Heart left ventricle (tissue), 16 donors: ENCODE measurements at regions not wholly inside any gene's neighbourhood (a gene's known extent, or its start where the extent isn't known, plus 50 kb on each side); places are given as distances from the start of the nearest gene placed in this dataset.

Experiments
- ATAC-seq, 4 donors: fragments of 200-7000 bp; cut with Tn5 transposase; one replicate each; pipeline ENCODE4 v1.9.1; 2020 to 2022; ENCODE audit warnings: moderate library complexity in 4 of 4, mild to moderate bottlenecking in 3 of 4, moderate number of reproducible peaks in 1 of 4
- DNase-seq, 5 donors: peaks; one replicate each; pipeline ENCODE4 v3.0.0-alpha.2; 2020
- H3K27ac ChIP-seq, 12 donors: fragments of 200-600 bp; sonication (generic) in 4 of 12; one replicate each; pipeline versions ENCODE4 v1.5.0 to v1.8.0; 2016 to 2022; ENCODE audit warnings: mild to moderate bottlenecking in 2 of 12
- H3K27me3 ChIP-seq, 9 donors: fragments of 200-600 bp; sonication (generic) in 2 of 9; one replicate each; pipeline versions ENCODE4 v1.5.1 to v1.8.0; 2016 to 2022; ENCODE audit warnings: mild to moderate bottlenecking in 3 of 9
- H3K36me3 ChIP-seq, 9 donors: fragments of 200-600 bp; sonication (generic) in 2 of 9; one replicate each; pipeline versions ENCODE4 v1.5.0 to v1.8.0; 2018 to 2022; ENCODE audit warnings: mild to moderate bottlenecking in 2 of 9
- H3K4me1 ChIP-seq, 12 donors: fragments of 200-600 bp; sonication (generic) in 4 of 12; one replicate each; pipeline versions ENCODE4 v1.5.0 to v1.8.0; 2016 to 2022; ENCODE audit warnings: mild to moderate bottlenecking in 3 of 12
- H3K4me3 ChIP-seq, 12 donors: fragments of 200-600 bp; sonication (generic) in 4 of 12; one replicate each; pipeline versions ENCODE4 v1.5.0 to v1.8.0; 2017 to 2022; ENCODE audit warnings: mild to moderate bottlenecking in 9 of 12, moderate library complexity in 4 of 12
- H3K9me3 ChIP-seq, 12 donors: fragments of 200-600 bp; sonication (generic) in 4 of 12; one replicate each; pipeline versions ENCODE4 v1.5.0 to v1.8.0; 2016 to 2022; ENCODE audit warnings: mild to moderate bottlenecking in 1 of 12
- POLR2A ChIP-seq, 2 donors: fragments of 450-650 bp; IDR thresholded peaks; one replicate each; pipeline ENCODE4 v1.6.1; 2017; ENCODE audit warnings: antibody characterized with exemption in 2 of 2, mild to moderate bottlenecking in 2 of 2, moderate library complexity in 2 of 2
- WGBS, 4 donors: extraction: QIAGEN DNeasy Blood & Tissue Kit in 2 of 4; methylation state at CpG; one replicate each; pipeline versions ENCODE4 v1.1.5 to v1.1.7; 2013 to 2018; 5-methylcytosine and 5-hydroxymethylcytosine counted together
- intact Hi-C, 10 donors: fragments of 100-400 bp; cut with DNase I; formaldehyde crosslinking; loops; one replicate each; pipeline versions ENCODE4 v1.11.1 to v1.14.2; 2022
- TF ChIP-seq, protein P1 (sequence below), 12 donors: fragments of 200-600 bp; sonication (generic) in 4 of 12; IDR thresholded peaks; one replicate each; pipeline versions ENCODE4 v1.5.0 to v1.8.0; 2018 to 2022; ENCODE audit warnings: antibody characterized with exemption in 12 of 12, mild to moderate bottlenecking in 5 of 12
- donor health status: ischemic (EF 13 %, LVEDD 7.1; RV severe dilation, severe dysfunction).
- donor health status: healthy with polysubstance abuse.
- donor health status: DM: no; HTN: yes; CAD: no.
- donor health status: DM: no; HTN: no; CAD: no.
- donor health status: ischemic (EF 25% LVEDD 6.9; RV normal size, moderate dysfunction).
- donor health status: ischemic (EF 25% LVEDD 5.7; RV mildly dilated, moderate dysfunction).
- donor health status: healthy.
- donor health status: DM: yes; HTN: yes; CAD: no.
- donor health status: ischemic (EF 35%, LVEDD 5.7; RV mildly dilated, moderate dysfunction).
- donor health status: nonischemic (EF 11% LVEDD 7.7; RV severe dilation, severe dysfunction).
- donor health status: DM: yes; HTN: yes; CAD: no.
- donor health status: PGD.
- donor health status: ischemic (EF 29% LVEDD 5.4; RV normal size, mild dysfunction).
- donor health status: nonischemic (EF 23%, LVEDD 6.1; RV moderate dilation, normal function).

DNA sequence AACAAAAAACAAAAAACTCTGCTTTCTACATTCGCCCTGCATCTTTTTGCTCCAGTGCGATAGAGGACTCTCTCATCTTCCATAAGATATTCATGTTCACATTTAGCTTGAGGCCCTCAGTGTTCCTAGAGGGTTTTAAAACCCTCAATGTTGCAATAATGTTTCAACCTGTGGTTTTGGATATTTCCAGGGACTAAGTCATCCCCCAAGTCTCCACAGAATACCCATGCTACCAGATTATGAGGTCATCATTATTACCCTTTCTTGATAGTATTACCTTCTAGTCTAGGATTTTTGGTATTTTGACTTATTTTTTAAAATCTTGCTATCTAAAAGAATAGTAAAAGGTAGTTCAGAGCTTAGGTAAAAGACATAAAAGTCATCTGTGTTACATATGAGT, 480.5 kb upstream of the ID4 start:
- Histone ChIP-seq H3K4me3 (no peak overlapping the region), H3K27ac (no peak overlapping the region), H3K9me3 (no peaks in the 10 kb centered on the region), H3K4me1 (no peaks in the 10 kb centered on the region), H3K27me3 (no peaks in the 10 kb centered on the region), H3K36me3 (no peaks in the 10 kb centered on the region)
- TF ChIP-seq POLR2A (IDR thresholded peaks at IDR 0.05), result no peak
- TF ChIP-seq, protein P1, sequence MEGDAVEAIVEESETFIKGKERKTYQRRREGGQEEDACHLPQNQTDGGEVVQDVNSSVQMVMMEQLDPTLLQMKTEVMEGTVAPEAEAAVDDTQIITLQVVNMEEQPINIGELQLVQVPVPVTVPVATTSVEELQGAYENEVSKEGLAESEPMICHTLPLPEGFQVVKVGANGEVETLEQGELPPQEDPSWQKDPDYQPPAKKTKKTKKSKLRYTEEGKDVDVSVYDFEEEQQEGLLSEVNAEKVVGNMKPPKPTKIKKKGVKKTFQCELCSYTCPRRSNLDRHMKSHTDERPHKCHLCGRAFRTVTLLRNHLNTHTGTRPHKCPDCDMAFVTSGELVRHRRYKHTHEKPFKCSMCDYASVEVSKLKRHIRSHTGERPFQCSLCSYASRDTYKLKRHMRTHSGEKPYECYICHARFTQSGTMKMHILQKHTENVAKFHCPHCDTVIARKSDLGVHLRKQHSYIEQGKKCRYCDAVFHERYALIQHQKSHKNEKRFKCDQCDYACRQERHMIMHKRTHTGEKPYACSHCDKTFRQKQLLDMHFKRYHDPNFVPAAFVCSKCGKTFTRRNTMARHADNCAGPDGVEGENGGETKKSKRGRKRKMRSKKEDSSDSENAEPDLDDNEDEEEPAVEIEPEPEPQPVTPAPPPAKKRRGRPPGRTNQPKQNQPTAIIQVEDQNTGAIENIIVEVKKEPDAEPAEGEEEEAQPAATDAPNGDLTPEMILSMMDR (IDR thresholded peaks at IDR 0.05), result no peak
- no peak for DNase-seq
- intact Hi-C loops, result no loop called here
- no peak for ATAC-seq
- 84 to 93% (median 88%) methylated on average over 2 of the region's 2 CpGs for WGBS, 4 donors

DNA sequence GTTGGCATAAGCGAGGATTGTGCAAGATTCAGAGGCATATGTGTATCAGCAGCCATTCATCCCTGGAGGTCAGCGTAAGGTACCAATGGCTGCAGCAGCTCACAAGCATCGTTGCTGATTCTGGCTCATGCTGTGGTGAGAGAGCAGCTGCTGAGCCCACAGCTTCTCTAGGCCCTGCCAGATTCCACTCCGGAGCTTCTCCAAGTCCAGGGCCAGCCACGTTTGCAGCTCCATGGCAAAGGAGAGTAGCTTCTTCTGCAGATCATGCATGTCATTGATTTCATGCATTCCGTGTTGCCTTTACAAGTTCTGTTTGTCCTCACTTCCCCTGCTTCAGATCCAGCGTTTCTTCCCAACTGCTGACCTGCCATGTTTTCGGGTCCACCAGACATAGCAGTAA, 474.8 kb upstream of the ID4 start:
- no peaks in the 10 kb centered on the region for H3K27me3 ChIP-seq
- H3K4me3 ChIP-seq, result no peak overlapping the region
- H3K9me3 ChIP-seq, result no peaks in the 10 kb centered on the region
- no peaks in the 10 kb centered on the region for H3K36me3 ChIP-seq
- DNase-seq (no peak), ATAC-seq (no peak)
- 70 to 82% (median 76%) methylated on average over 8 of the region's 8 CpGs for WGBS, 4 donors
- TF ChIP-seq POLR2A (IDR thresholded peaks at IDR 0.05), result no peak
- TF ChIP-seq, protein P1 (IDR thresholded peaks at IDR 0.05), result no peak
- H3K4me1 ChIP-seq, result no peaks in the 10 kb centered on the region
- intact Hi-C loops, result no loop called here
- no peak overlapping the region for H3K27ac ChIP-seq

DNA sequence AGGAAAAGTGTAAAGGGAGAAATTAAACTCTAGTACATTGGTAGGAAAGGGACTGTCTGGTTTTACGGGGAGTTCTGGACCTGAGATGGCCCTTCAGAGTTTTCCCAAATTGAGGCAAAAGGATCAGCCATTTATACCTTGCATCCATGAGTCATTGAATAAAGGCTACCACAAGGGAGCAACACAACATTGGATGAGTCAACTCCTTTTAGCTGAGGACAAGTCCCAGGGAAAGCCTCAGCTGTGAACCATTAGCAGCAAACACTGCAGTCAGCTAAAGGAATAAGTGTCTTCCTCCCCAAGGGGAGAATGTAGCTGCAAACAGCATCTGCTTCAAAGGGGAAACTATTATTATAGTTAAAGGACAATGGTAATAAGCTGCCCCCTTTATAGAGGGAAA, 468.7 kb upstream of the ID4 start:
- ATAC-seq, result no peak

DNA sequence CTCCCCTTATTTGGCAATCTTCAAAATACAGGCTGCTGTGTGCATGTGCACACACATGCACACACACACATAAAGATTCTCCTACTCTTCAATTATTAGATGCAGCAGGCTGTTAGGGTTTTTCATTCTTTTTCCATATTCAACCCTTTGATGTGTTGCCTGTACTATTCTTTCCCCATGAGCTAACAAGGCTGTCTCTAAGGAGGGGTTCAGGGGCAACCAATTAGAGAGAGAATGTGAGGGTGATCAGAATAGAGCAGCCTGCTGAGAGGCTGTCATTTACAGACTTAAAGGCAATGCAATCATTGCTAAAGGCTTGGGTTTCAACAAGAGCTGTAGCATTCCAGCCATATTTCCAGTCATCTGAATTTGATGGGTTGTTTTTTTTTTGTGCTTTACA, 467.4 kb upstream of the ID4 start:
- H3K4me3 ChIP-seq, result no peak overlapping the region
- TF ChIP-seq POLR2A (IDR thresholded peaks at IDR 0.05), result no peak
- TF ChIP-seq, protein P1 (IDR thresholded peaks at IDR 0.05), result no peak
- no peaks in the 10 kb centered on the region for H3K4me1 ChIP-seq
- no peak overlapping the region for H3K27ac ChIP-seq
- no peaks in the 10 kb centered on the region for H3K27me3 ChIP-seq
- no peaks in the 10 kb centered on the region for H3K36me3 ChIP-seq
- ATAC-seq (no peak), DNase-seq (no peak)
- peaks cover 0 to 10% (median 0%) of the 10 kb centered on the region in 12 donors for H3K9me3 ChIP-seq
- intact Hi-C loops, result no loop called here

More for the DNA sequence above, 468.7 kb upstream of the ID4 start:
- no peak overlapping the region for H3K27ac ChIP-seq
- peaks cover 0 to 10% (median 0%) of the 10 kb centered on the region in 12 donors for H3K9me3 ChIP-seq
- WGBS, 4 donors, result 90 to 97% (median 94%) methylated on average over 1 of the region's 1 CpG
- H3K27me3 ChIP-seq, result no peaks in the 10 kb centered on the region
- H3K36me3 ChIP-seq, result no peaks in the 10 kb centered on the region
- no peak overlapping the region for H3K4me3 ChIP-seq
- no peak for DNase-seq
- intact Hi-C loops, result no loop called here
- TF ChIP-seq, protein P1 (IDR thresholded peaks at IDR 0.05), result no peak
- TF ChIP-seq POLR2A (IDR thresholded peaks at IDR 0.05), result no peak
- H3K4me1 ChIP-seq, result no peaks in the 10 kb centered on the region
